SH-SY5Y (cell line): ENCODE measurements at regions not wholly inside any gene's neighbourhood (a gene's known extent, or its start where the extent isn't known, plus 50 kb on each side); places are given as distances from the start of the nearest gene placed in this dataset.

Experiments
- GATA2 ChIP-seq: IDR thresholded peaks from 2 replicates; pipeline ENCODE4 v1.6.1; 2011; ENCODE audit warnings: mild to moderate bottlenecking, low read depth, low read length
- GATA3 ChIP-seq: IDR thresholded peaks from 2 replicates; pipeline ENCODE4 v1.6.1; 2011; ENCODE audit warnings: low read depth, mild to moderate bottlenecking, low read length, moderate library complexity

GRCh38 chr11:112334381-112334780 lies 73.7 kb upstream of the PLET1 start:
- TF ChIP-seq GATA2: no peak
- no peak for TF ChIP-seq GATA3
